ENCODE measurements at regions not wholly inside any gene's neighbourhood (a gene's known extent, or its start where the extent isn't known, plus 50 kb on each side); places are given as distances from the start of the nearest gene placed in this dataset.
A peak's percentile ranks its signal among the peaks of the same experiment; 100 is the strongest.

DNA sequence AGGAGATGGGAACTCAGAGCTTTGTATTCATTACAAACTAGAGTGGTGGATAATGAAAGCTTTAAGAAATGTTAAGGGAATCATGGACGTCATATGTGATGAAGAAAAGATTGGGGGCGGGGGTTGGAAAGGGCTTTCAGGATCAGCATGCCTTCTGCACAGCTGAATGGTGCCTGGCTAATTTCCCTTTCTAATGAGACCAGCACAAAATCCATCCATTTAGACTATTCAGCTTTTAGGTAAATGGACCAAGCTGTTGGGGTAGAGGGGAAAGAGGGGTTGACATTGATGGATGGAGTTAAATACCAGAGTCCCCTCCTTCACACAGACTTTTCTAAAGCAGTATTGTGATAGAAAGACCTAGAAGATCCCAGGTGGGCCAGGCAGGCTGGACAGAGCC, 737.9 kb upstream of the WWC1 start:
- H3K9me3 ChIP-seq (ENCODE audit: low read depth, low read length), result no peaks in the 10 kb centered on the region
- no peaks in the 10 kb centered on the region for H3K27me3 ChIP-seq (ENCODE audit: insufficient read depth, low read length)
- no peaks in the 10 kb centered on the region for H3K36me3 ChIP-seq (ENCODE audit: insufficient read depth, low read length)
- no peaks in the 10 kb centered on the region for H4K20me1 ChIP-seq (ENCODE audit: insufficient read depth, low read length)
- no peak overlapping the region for H3K27ac ChIP-seq (ENCODE audit: low read depth, low read length)
- H2AFZ ChIP-seq (ENCODE audit: low read length), result no peak overlapping the region
- no peak for TF ChIP-seq CTCF (IDR thresholded peaks at IDR 0.05; ENCODE audit: extremely low read depth, low read depth, low read length)
- H3K4me1 ChIP-seq (ENCODE audit: insufficient read depth, low read length), result no peaks in the 10 kb centered on the region
- no peak for DNase-seq (ENCODE audit: insufficient read length, low spot score, missing footprints)
- no peak overlapping the region for H3K4me3 ChIP-seq (ENCODE audit: insufficient read depth, low read length)
- H3K79me2 ChIP-seq (ENCODE audit: insufficient read depth, low read length), result no peaks in the 10 kb centered on the region
- no peak overlapping the region for H3K4me2 ChIP-seq (ENCODE audit: insufficient read depth, low read length)

GRCh38 chr5:167554564-167555290, 736.7 kb upstream of the WWC1 start:
- Histone ChIP-seq H3K9me3 (ENCODE audit: low read depth, low read length) (no peaks in the 10 kb centered on the region), H3K4me2 (ENCODE audit: insufficient read depth, low read length) (no peak overlapping the region), H3K27ac (ENCODE audit: low read depth, low read length) (no peak overlapping the region), H3K27me3 (ENCODE audit: insufficient read depth, low read length) (no peaks in the 10 kb centered on the region), H3K36me3 (ENCODE audit: insufficient read depth, low read length) (no peaks in the 10 kb centered on the region), H2AFZ (ENCODE audit: low read length) (no peak overlapping the region), H3K4me3 (ENCODE audit: insufficient read depth, low read length) (no peak overlapping the region), H3K4me1 (ENCODE audit: insufficient read depth, low read length) (no peaks in the 10 kb centered on the region), H4K20me1 (ENCODE audit: insufficient read depth, low read length) (no peaks in the 10 kb centered on the region), H3K79me2 (ENCODE audit: insufficient read depth, low read length) (no peaks in the 10 kb centered on the region)
- DNase-seq (ENCODE audit: insufficient read length, low spot score, missing footprints), result no peak
- no peak for TF ChIP-seq CTCF (IDR thresholded peaks at IDR 0.05; ENCODE audit: extremely low read depth, low read depth, low read length)

- no peak overlapping the region for H3K4me3 ChIP-seq (ENCODE audit: insufficient read depth, low read length)
- peak; percentile 25 for TF ChIP-seq CTCF (IDR thresholded peaks at IDR 0.05; ENCODE audit: extremely low read depth, low read depth, low read length)
- no peak for DNase-seq (ENCODE audit: insufficient read length, low spot score, missing footprints)
- no peaks in the 10 kb centered on the region for H3K9me3 ChIP-seq (ENCODE audit: low read depth, low read length)
- no peaks in the 10 kb centered on the region for H3K36me3 ChIP-seq (ENCODE audit: insufficient read depth, low read length)
- H3K79me2 ChIP-seq (ENCODE audit: insufficient read depth, low read length), result no peaks in the 10 kb centered on the region
- no peak overlapping the region for H2AFZ ChIP-seq (ENCODE audit: low read length)
- H3K4me1 ChIP-seq (ENCODE audit: insufficient read depth, low read length), result no peaks in the 10 kb centered on the region
- H3K4me2 ChIP-seq (ENCODE audit: insufficient read depth, low read length), result no peak overlapping the region
- no peaks in the 10 kb centered on the region for H4K20me1 ChIP-seq (ENCODE audit: insufficient read depth, low read length)
- no peak overlapping the region for H3K27ac ChIP-seq (ENCODE audit: low read depth, low read length)
- no peaks in the 10 kb centered on the region for H3K27me3 ChIP-seq (ENCODE audit: insufficient read depth, low read length)
These were observed 735.8 kb upstream of the WWC1 start for GRCh38 chr5:167555565-167556166.

DNA sequence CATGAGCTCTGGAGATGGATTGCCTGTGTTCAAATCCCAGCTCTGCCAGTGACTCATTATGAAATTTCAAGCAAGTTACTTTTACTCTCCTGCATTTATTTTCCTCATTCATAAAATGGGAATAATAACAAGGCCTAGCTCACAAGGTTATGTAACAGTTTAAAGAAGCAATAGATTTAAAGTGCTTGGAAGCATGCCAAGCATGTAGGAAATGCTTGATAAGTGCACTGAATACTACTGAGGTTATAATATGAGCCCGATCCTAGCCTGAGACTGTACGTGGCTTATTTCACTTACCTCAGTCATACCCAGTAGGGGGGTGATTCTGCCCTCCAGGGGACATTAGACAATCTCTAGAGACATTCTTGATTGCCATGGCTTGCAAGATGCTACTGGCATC, 734.1 kb upstream of the WWC1 start:
- H3K4me1 ChIP-seq (ENCODE audit: insufficient read depth, low read length), result no peaks in the 10 kb centered on the region
- TF ChIP-seq CTCF (IDR thresholded peaks at IDR 0.05; ENCODE audit: extremely low read depth, low read depth, low read length), result no peak
- no peak overlapping the region for H3K4me3 ChIP-seq (ENCODE audit: insufficient read depth, low read length)
- H3K9me3 ChIP-seq (ENCODE audit: low read depth, low read length), result no peaks in the 10 kb centered on the region
- H3K27ac ChIP-seq (ENCODE audit: low read depth, low read length), result no peak overlapping the region
- no peaks in the 10 kb centered on the region for H4K20me1 ChIP-seq (ENCODE audit: insufficient read depth, low read length)
- H2AFZ ChIP-seq (ENCODE audit: low read length), result no peak overlapping the region
- H3K79me2 ChIP-seq (ENCODE audit: insufficient read depth, low read length), result no peaks in the 10 kb centered on the region
- no peaks in the 10 kb centered on the region for H3K36me3 ChIP-seq (ENCODE audit: insufficient read depth, low read length)
- H3K4me2 ChIP-seq (ENCODE audit: insufficient read depth, low read length), result no peak overlapping the region
- no peaks in the 10 kb centered on the region for H3K27me3 ChIP-seq (ENCODE audit: insufficient read depth, low read length)
- DNase-seq (ENCODE audit: insufficient read length, low spot score, missing footprints), result no peak
